Spleen (tissue), 11 donors: ENCODE measurements at regions not wholly inside any gene's neighbourhood (a gene's known extent, or its start where the extent isn't known, plus 50 kb on each side); places are given as distances from the start of the nearest gene placed in this dataset.

Source experiments
- DNase-seq: peaks from one replicate; pipeline ENCODE4 v3.0.0-alpha.2; 2020
- H3K27ac ChIP-seq, 8 donors: fragments of 200-600 bp; sonication (generic) in 7 of 8; 1 replicate in 4 of 8; 2 replicates in 4 of 8; pipeline versions ENCODE4 v1.5.0 to v1.8.0; 2016 to 2021; ENCODE audit warnings: inconsistent platforms in 4 of 8, mild to moderate bottlenecking in 4 of 8, moderate library complexity in 1 of 8
- H3K27me3 ChIP-seq, 7 donors: fragments of 200-600 bp; sonication (generic) in 6 of 7; replicated peaks in 1 of 7; 1 replicate in 4 of 7; 2 replicates in 3 of 7; pipeline versions ENCODE4 v1.5.0 to v1.8.0; 2016 to 2021; ENCODE audit warnings: inconsistent platforms in 3 of 7, mild to moderate bottlenecking in 1 of 7
- H3K36me3 ChIP-seq, 6 donors: fragments of 200-600 bp; sonication (generic) in 5 of 6; 1 replicate in 4 of 6; 2 replicates in 2 of 6; pipeline versions ENCODE4 v1.5.0 to v1.8.0; 2016 to 2021; ENCODE audit warnings: inconsistent platforms in 2 of 6
- H3K4me1 ChIP-seq, 6 donors: fragments of 200-600 bp; sonication (generic) in 5 of 6; 1 replicate in 3 of 6; 2 replicates in 3 of 6; pipeline versions ENCODE4 v1.5.0 to v1.8.0; 2016 to 2021; ENCODE audit warnings: inconsistent platforms in 3 of 6
- H3K4me3 ChIP-seq, 8 donors: fragments of 200-600 bp; sonication (generic) in 7 of 8; 1 replicate in 4 of 8; 2 replicates in 4 of 8; pipeline versions ENCODE4 v1.5.0 to v1.8.0; 2016 to 2021; ENCODE audit warnings: inconsistent platforms in 4 of 8, mild to moderate bottlenecking in 4 of 8, moderate library complexity in 2 of 8
- H3K9me3 ChIP-seq, 8 donors: fragments of 200-600 bp; sonication (generic) in 7 of 8; 1 replicate in 4 of 8; 2 replicates in 4 of 8; pipeline versions ENCODE4 v1.5.0 to v1.8.0; 2016 to 2021; ENCODE audit warnings: inconsistent platforms in 4 of 8
- CTCF ChIP-seq, 11 experiments: fragments of 200-600 bp in 7 of 11; fragments of 450-650 bp in 4 of 11; sonication (generic) in 4 of 11; IDR thresholded peaks in 8 of 11; conservative IDR thresholded peaks in 3 of 11; 1 replicate in 7 of 11; 2 replicates in 4 of 11; pipeline versions ENCODE4 v1.4.0 to v1.8.0; 2016 to 2021; ENCODE audit warnings: antibody characterized with exemption in 11 of 11, inconsistent platforms in 4 of 11, mild to moderate bottlenecking in 1 of 11
- POLR2A ChIP-seq, 3 donors: fragments of 450-650 bp; IDR thresholded peaks; one replicate each; pipeline ENCODE4 v1.5.1; 2017; ENCODE audit warnings: antibody characterized with exemption in 3 of 3, mild to moderate bottlenecking in 1 of 3
- POLR2AphosphoS5 ChIP-seq, 3 donors: sonication (generic); formaldehyde crosslinking; IDR thresholded peaks; one replicate each; pipeline ENCODE4 v1.5.1; 2017; ENCODE audit warnings: antibody characterized with exemption in 3 of 3
- WGBS, 5 donors: extraction: QIAGEN DNeasy Blood & Tissue Kit in 3 of 5; methylation state at CpG; one replicate each; pipeline versions ENCODE4 v1.1.5 to v1.1.7; 2013 to 2018; 5-methylcytosine and 5-hydroxymethylcytosine counted together
- intact Hi-C: fragments of 100-400 bp; cut with DNase I; formaldehyde crosslinking; loops from one replicate; pipeline ENCODE4 v1.15.0; 2023; ENCODE audit warnings: low total_unique reads
- donor health status: healthy with polysubstance abuse.
- donor health status: DM: no; HTN: no; CAD: no; lungs with moderate emphysema.
- donor health status: DM: no; HTN: no; CAD: no.
- donor health status: Bipolar disorder and iron deficiency.
- donor health status: healthy.
- donor health status: DM: no; HTN: no; CAD: no.
- donor health status: DM: yes; HTN: yes; CAD: no.

GRCh38 chr4:20418861-20419451 lies 167.3 kb downstream of the SLIT2 start:
- DNase-seq: no peak
- TF ChIP-seq POLR2AphosphoS5 (IDR thresholded peaks at IDR 0.05): no peak
- TF ChIP-seq CTCF (IDR thresholded peaks at IDR 0.05 in 8 of 11, conservative IDR thresholded peaks at IDR 0.05 in 3 of 11): peak in 8 of 11 experiments; percentile 20 to 58 (median 48)
- Histone ChIP-seq H3K4me3 (peak overlapping the region in 4 of 8 donors; percentile 18 to 57 (median 26)), H3K36me3 (no peaks in the 10 kb centered on the region), H3K9me3 (no peaks in the 10 kb centered on the region), H3K27ac (peak overlapping the region in 1 of 8 donors; percentile 40), H3K4me1 (peaks cover 0 to 23% (median 8%) of the 10 kb centered on the region in 6 donors), H3K27me3 (no peaks in the 10 kb centered on the region)
- intact Hi-C loops: no loop called here
- WGBS, 5 donors: 9 to 15% (median 11%) methylated on average over 4 of the region's 4 CpGs

- no peak for DNase-seq
- H3K9me3 ChIP-seq: no peaks in the 10 kb centered on the region
- no peak overlapping the region for H3K4me3 ChIP-seq
- no peaks in the 10 kb centered on the region for H3K36me3 ChIP-seq
- H3K27me3 ChIP-seq: no peaks in the 10 kb centered on the region
- no peak for TF ChIP-seq POLR2A (IDR thresholded peaks at IDR 0.05)
- no peak for TF ChIP-seq CTCF (IDR thresholded peaks at IDR 0.05 in 8 of 11, conservative IDR thresholded peaks at IDR 0.05 in 3 of 11)
- TF ChIP-seq POLR2AphosphoS5 (IDR thresholded peaks at IDR 0.05): no peak
- WGBS, 5 donors: 71 to 86% (median 78%) methylated on average over 3 of the region's 3 CpGs
- intact Hi-C loops: loop anchor here (10.0 kb wide), 1 partner anchor 264 kb away; no protein-coding TSS in a partner anchor
- peaks cover 0 to 23% (median 8%) of the 10 kb centered on the region in 6 donors for H3K4me1 ChIP-seq
- H3K27ac ChIP-seq: no peak overlapping the region
Observed at GRCh38 chr4:20420916-20421602, 169.4 kb downstream of the SLIT2 start.

- no peaks in the 10 kb centered on the region for H3K27me3 ChIP-seq
- 82 to 97% (median 87%) methylated on average over 3 of the region's 3 CpGs for WGBS, 5 donors
- peaks cover 0 to 23% (median 8%) of the 10 kb centered on the region in 6 donors for H3K4me1 ChIP-seq
- intact Hi-C loops: loop anchor here (10.0 kb wide), 1 partner anchor 263 kb away; no protein-coding TSS in a partner anchor
- no peaks in the 10 kb centered on the region for H3K36me3 ChIP-seq
- no peaks in the 10 kb centered on the region for H3K9me3 ChIP-seq
- H3K4me3 ChIP-seq: no peak overlapping the region
- no peak overlapping the region for H3K27ac ChIP-seq
- TF ChIP-seq CTCF (IDR thresholded peaks at IDR 0.05 in 8 of 11, conservative IDR thresholded peaks at IDR 0.05 in 3 of 11) (no peak), POLR2AphosphoS5 (IDR thresholded peaks at IDR 0.05) (no peak), POLR2A (IDR thresholded peaks at IDR 0.05) (no peak)
- no peak for DNase-seq
Observed at GRCh38 chr4:20421603-20421985, 169.9 kb downstream of the SLIT2 start.

- H3K27ac ChIP-seq: no peak overlapping the region
- intact Hi-C loops: loop anchor here (10.0 kb wide), 1 partner anchor 262 kb away; no protein-coding TSS in a partner anchor
- whole genome bisulfite sequencing, 5 donors: 18 to 38% (median 26%) methylated on average over 2 of the region's 2 CpGs
- no peaks in the 10 kb centered on the region for H3K36me3 ChIP-seq
- H3K4me1 ChIP-seq: peaks cover 0 to 20% (median 8%) of the 10 kb centered on the region in 6 donors
- H3K9me3 ChIP-seq: no peaks in the 10 kb centered on the region
- H3K27me3 ChIP-seq: no peaks in the 10 kb centered on the region
- H3K4me3 ChIP-seq: no peak overlapping the region
- no peak for DNase-seq
- no peak for TF ChIP-seq POLR2A (IDR thresholded peaks at IDR 0.05)
- TF ChIP-seq CTCF (IDR thresholded peaks at IDR 0.05 in 8 of 11, conservative IDR thresholded peaks at IDR 0.05 in 3 of 11): peak in 7 of 11 experiments; percentile 12 to 37 (median 35)
Observed at GRCh38 chr4:20422398-20422797, 170.7 kb downstream of the SLIT2 start.
